HG02678 (cell line): ENCODE measurements at regions not wholly inside any gene's neighbourhood (a gene's known extent, or its start where the extent isn't known, plus 50 kb on each side); places are given as distances from the start of the nearest gene placed in this dataset.
"Not testable (repeated sequence)": the region's sequence is repeated elsewhere in the genome, so short reads cannot be mapped to it uniquely, and the experiment has no call there.

Experiments used
- ATAC-seq: cut with Tn5 transposase; IDR thresholded peaks from one replicate; pipeline ENCODE4 v1.9.1; 2021; ENCODE audit warnings: mild to moderate bottlenecking, moderate library complexity; ENCODE audit not compliant: unreplicated experiment

DNA sequence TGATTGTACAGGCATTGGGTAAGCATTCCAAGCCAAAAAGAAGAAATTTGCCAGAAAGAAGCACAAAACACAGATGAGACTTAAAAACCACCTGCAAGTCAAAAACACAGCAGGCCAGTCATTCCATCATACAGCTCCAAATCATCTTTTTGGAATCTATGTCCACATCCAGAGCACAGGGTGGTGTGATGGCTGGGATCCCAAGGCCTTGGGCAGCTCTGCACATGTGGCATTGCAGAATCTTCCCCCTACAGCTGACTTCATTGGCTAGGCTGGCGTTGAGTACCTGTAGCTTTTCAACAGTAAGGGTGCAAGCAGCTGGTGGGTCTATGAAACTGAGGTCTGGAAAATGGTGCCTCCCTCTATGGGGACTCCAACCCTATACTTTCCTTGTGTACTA is 236.7 kb downstream of the CWH43 start:
- ATAC-seq: not testable (repeated sequence)

DNA sequence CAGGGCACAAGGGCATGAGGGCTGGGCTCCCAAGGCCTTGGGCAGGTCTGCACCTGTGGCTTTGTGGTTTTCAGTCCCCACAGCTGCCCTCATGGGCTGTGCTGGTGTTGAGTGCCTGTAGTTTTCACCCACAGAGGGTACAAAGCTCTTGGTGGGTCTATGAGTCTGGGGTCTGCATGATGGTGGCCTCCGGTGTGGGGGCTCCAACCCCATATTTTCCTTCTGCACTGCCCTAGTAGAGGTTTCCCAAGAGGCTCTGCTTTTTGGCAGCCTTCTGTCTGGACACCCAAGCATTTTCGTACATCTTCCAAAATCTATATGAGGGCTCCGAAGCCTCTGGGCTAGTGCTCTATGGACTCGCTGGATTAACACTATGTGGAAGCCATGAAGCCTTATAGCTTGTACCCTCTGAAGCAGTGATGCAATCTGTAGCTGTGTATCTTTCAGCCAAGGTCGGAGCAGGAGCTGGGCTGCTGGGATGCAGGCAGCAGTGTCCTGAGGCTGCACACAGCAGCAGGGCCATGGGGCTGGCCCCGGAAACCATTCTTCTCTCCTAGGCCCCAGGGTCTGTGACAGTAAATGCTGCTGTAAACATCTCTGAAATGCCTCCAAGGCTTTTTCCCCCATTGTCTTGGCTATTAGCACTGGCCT is 240.3 kb downstream of the CWH43 start:
- ATAC-seq: not testable (repeated sequence)

DNA sequence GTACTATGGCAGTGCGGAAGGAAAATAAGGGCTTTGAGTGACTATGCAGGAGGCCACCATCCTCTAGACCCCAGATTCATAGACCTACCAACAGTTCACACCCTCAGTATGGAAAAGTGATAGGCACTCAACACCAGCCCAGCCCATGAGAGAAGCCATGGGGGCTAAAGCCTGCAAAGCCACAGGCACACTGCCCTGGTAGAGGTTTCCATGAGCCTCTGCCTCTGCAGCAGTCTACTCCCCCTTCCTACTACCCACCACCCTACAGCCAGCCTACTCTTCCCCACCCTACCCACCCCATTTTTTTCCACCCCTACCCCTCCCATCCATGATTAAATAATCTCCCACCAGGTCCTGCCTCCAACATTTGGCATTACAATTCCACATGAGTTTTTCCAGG is 241.9 kb downstream of the CWH43 start:
- not testable (repeated sequence) for ATAC-seq

DNA sequence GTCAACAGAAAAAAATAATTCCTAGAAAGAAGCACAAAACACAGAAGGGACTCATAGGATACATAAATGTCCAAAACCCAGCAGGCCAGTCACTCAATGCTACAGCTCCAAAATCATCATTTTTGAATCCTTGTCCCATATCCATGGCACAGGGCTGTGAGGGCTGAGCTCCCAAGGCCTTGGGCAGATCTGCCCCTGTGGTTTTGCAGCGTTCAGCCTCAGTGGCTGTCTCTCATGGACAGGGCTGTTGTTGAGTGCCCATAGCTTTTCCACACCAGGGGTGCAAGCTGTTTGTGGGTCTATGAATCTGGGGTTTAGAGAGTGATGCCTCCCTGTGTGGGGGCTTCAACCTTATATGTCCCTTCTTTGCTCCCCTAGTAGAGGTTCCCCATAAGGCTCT is 243.2 kb downstream of the CWH43 start:
- ATAC-seq: not testable (repeated sequence)

DNA sequence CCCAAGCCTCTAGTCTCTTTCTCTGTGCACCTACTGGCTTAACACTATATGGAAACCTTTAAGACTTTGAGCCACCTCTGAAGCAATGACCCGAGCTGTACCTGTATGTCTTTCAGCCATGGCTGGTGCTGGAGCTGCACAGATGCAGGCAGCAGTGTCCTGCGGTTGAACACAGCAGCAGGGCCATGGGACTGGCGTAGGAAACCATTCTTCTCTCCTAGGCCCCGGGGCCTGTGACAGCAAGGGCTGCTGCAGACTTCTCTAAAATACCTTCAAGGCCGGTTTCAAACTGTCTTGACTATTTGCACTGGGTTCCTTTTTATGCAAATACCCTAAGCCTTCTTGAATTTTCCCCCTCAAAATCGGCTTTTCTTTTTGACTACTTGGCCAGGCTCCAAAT is 243.6 kb downstream of the CWH43 start:
- ATAC-seq: not testable (repeated sequence)

DNA sequence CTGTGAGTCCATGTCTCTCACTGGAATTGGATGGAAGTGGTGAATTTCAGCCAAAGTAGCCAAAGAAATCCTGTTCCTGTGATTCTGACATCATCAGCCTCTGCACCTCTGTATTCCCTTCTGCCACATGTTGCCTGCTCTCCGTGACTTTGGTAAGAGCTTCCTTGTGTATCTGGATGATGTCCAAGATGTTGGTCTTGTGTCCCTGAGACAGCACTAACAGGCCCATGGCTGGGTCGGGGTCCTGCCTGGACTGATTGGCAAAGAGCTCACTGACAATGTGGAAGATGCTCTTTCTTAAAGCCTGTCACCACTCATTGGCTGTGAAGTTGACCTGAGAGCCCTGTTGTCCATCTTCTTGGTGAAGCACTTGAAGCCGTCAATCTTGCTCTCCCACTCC is 247.3 kb downstream of the CWH43 start:
- ATAC-seq: not testable (repeated sequence)

DNA sequence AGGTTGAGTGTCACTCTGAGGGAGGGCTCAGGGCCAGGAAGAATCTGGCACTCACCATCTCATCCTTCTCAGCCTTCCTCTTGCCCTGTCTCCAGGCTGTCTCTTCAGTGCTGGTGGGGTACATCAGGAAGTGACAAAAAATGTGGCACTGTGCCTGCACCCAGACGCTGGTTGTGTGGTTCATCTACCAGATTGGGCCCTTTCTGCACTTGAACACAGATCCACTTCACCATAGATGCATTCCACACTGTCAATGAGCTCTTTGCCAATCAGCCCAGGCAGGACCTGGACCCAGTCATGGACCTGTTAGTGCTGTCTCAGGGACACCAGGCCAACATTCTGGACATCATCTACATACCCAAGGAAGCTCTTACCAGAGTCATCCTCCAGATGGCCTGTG is 247.7 kb downstream of the CWH43 start:
- not testable (repeated sequence) for ATAC-seq

DNA sequence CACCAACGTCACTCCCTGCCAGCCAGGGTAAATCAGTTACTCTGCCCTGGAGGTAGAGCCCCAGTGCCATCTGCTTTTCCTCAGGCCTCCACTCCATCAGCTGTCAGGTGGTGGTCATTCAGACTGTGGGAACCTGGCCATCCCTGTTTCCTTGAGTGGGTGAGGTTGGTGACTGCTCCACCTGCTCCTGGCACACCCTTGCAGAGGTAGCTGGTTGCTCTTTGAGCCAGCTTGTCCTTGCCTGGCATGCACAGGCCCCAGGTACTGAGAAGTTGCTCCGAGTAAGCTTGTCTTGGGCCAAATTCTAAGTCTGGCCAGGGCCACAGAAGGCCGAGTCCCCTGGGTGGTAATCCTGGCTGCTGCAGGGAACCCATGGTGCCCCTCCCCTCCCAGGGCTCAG is 248.3 kb downstream of the CWH43 start:
- ATAC-seq: not testable (repeated sequence)

DNA sequence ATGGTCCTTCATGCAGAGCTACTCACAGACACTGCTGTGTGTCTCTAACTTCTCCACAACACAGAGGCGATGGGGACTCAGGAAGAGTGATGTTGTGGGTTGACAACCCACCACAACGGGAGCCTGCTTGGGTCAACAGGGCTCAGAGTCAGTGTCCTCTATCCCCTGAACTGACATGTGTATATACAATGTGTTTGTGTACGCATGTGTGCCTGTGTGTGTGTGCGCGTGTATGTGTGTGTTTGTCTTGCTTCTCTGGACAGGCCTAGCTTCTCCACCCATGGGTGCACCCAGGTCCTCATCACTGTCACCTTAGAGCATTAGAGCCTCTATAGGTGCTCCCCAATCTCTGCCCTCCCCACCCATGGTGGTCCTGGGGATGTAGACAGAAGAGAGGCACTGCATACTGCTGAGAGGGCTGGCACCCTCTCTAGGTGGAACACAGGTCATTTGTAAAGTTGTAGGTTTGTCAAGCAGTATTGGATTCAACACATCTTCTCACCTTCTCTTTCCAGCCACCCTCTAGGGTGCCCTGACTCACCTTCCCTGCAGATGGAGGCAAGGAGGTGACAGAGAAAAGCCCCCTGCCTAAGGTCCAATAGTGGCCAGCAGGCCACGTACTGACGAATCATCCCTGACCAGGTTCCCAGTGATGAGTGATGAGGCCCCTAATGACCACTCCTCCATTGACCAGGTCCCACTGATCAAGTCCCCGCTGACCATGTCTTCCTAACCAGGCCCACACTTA is 249.5 kb downstream of the CWH43 start:
- not testable (repeated sequence) for ATAC-seq

DNA sequence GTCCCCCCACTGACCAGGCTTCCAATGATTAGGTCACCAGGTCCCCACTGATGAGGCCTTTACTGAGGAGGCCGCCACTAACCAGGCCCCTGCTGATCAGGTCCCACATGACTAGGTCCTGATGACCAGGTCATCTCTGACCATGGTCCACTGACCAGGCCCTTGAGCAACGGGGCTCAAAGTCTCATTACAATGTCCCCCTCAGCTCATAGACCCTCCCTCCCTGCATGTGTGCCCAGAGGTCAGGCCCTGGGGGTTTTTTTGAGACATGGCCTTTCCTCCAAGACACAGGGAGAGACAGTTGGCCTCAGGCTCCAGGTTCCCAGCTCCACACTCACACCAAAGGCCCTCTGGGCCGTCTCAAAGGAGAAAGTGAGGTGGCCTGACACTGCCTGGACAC is 250.4 kb downstream of the CWH43 start:
- not testable (repeated sequence) for ATAC-seq

DNA sequence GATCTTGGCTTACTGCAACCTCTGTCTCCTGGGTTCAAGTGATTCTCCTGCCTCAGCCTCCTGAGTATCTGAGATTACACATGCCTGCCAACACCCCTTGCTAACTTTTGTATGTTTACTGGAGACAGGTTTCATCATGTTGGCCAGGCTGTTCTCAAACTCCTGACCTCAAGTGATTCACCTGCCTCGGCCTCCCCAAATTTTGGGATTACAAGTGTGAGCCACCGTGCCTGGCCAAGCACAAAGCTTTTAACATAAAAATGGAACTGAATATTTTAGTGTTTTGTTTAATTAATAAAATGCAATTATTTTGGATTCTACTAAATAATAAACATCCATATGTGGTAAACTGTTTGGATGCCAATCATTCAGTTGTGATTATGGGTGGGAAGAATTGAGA is 255.2 kb downstream of the CWH43 start:
- not testable (repeated sequence) for ATAC-seq

DNA sequence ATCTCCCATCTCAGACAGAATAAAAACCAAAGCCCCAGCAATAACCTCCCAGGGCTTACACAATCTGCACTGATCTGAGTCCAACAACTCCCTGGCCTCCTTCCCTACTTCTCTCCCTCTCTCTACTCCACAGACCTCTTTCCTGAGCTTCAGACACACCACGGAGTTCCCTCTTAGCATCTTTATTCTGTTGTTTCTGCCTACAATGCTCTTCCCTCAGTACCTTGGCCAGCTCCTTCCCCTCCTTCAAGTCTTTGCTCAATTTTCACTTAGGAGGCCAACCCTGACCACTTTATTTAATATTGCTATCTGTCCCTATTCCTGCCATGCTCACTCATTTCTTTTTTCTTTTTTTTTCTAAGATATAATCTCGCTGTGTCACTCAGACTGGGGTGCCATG is 276.7 kb downstream of the CWH43 start:
- ATAC-seq: not testable (repeated sequence)

DNA sequence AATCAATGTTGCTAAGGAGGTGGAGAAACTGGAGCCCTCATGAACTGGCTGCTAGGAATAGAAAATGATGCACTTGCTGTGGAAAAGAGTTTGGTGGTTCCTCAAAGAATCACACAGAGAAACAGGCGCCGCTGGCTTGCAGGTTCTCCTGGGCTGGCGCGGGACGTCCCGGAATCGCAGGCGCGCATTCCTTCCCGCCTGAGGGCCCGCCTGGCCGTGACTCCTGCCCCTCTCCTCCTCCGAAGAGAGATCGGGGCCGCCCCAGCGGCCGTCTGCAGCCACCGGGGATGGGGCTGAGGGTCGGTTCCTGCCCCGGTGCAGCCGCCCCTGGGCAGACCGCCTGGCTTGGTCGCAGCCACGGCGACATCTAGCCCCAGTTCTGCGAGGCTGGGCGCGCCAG is 284.4 kb downstream of the CWH43 start:
- ATAC-seq: not testable (repeated sequence)

DNA sequence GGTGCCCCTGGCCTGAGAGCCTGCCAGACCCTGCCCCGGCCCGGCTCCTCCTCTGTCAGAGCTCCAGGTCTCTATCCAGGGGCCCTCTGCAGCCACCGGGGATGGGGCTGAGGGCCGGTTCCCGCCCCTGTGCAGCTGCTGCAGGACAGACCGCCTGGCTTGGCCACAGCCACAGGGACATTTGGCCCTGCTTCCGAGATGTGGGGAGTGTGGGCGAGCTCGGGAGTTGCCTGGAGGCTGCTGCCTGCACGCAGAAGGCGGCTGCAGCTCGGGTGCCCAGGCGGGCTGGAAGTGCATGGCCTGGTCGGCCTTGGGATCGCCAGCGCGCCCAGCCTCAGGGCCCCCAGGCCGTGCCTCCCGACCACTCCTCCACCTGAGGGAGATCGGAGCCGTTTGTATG is 284.8 kb downstream of the CWH43 start:
- not testable (repeated sequence) for ATAC-seq

DNA sequence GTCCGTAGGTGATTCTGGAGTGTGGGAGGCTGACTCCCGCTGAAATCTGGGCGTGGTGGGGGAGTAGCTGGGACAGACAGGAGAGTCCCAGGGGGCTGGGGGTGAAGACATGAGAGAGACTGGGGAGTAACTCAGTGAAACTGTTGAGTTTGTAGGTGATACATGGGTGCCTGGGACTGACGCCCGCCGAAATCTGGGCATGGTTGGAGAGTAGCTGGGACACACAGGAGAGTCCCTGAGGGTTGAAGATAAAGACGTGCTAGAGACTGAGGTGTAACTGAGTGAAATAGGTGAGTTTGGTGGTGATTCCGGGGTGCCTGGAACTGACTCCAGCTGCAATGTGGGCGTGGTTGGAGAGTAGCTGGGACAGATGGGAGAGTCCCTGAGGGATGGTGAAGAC is 299.8 kb downstream of the CWH43 start:
- ATAC-seq: not testable (repeated sequence)

DNA sequence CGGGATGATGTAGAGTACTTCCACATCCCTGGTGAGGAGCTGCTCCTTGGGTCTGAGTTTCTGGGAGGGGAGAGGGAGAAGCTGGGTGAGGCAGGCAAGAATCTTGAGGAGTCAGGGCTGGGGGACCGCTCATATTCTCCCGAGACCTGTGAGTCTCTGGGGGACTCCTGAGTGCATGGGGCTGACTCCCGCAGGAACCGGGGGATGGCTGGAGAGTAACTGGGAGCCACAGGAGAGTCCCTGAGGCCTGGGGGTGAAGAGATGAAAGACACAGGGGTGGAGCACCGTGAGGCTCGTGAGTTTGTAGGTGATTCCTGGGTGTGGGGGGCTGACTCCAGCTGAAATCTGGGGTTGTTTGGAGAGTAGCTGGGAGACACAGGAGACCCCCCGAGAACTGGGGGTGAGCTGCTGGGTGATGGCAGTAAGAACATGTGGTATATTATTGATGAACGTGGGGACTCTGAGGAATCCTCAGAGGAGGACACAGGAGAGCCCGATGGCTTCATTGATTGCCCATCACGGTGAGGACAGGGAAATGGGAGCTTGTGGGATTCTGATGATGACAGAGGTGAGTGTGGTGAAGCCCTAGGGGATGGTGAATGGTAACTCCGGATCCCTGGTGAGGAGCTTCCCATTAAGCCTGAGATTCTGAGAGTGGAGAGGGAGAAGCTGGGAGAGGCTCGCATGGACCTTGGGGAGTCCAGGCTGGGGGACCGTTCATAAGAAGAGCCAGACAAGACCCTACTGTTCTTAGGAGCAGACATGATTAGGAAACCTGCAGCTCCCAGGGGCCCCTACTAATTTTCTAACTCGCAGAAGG is 301.1 kb downstream of the CWH43 start:
- not testable (repeated sequence) for ATAC-seq

DNA sequence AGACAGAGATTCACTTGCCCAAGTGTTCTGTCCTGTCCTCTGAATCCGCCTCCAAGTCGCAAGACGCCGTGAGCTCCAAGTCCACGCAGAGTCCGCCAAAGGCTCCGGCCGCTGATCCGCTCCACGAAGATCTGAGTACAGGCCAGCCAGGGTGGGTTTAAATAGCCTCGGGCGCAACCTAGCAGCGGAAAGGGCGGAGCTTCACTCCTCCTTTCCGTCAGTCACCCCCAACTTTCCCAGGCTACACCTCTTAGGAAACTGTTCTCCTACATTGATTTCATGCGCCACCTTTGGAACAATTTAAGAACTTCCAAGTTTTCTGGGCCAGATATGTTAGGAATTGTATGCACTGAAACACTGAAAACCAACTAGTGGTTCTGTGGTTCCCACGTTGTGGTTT is 301.8 kb downstream of the CWH43 start:
- ATAC-seq: not testable (repeated sequence)

DNA sequence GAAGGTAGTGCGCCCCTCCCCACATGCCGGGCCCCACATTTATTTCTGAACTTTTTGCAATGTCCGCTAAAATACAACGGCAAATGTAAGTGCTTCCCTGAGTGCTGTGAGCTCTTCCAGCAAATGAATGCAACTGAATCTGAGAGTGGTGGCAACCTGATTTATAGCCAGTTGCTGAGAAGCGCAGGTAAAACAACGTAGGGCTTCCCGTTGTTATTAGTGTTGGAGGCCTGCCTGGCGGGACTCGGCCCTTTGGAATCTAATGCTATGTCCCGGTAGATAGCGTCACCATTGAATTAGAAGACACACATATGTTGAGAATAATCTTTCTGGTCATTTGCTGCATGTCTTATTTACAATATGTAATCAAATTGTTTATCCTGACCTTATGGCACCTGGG is 302.7 kb downstream of the CWH43 start:
- not testable (repeated sequence) for ATAC-seq

DNA sequence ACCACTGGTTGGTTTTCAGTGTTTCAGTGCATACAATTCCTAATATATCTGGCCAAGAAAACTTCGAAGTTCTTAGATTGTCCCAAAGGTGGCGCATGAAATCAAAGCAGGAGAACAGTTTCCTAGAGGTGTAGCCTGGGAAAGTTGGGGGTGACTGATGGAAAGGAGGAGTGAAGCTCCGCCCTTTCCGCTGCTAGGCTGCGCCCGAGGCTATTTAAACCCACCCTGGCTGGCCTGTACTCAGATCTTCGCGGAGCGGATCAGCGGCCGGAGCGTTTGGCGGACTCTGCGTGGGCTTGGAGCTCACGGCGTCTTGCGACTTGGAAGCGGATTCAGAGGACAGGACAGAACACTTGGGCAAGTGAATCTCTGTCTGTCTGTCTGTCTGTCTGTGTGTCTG is 328.7 kb downstream of the CWH43 start:
- not testable (repeated sequence) for ATAC-seq

DNA sequence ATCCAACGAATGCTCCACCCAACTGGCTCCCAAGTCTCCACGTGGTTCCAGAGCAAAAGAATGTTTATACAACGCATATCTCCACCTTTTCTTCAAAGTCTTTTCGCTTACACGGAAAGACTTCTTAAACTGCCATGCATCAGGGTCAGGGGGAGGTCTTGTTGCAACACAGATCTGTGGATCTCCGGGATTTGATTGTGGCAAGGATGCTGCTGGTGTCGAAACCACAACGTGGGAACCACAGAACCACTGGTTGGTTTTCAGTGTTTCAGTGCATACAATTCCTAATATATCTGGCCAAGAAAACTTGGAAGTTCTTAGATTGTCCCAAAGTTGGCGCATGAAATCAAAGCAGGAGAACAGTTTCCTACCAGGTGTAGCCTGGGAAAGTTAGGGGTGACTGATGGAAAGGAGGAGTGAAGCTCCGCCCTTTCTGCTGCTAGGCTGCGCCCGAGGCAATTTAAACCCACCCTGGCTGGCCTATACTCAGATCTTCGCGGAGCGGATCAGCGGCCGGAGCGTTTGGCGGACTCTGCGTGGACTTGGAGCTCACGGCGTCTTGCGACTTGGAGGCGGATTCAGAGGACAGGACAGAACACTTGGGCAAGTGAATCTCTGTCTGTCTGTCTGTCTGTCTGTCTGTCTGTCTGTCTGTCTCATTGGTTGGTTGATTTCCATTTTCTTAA is 334.8 kb downstream of the CWH43 start:
- not testable (repeated sequence) for ATAC-seq
